ENCODE measurements at regions not wholly inside any gene's neighbourhood (a gene's known extent, or its start where the extent isn't known, plus 50 kb on each side); places are given as distances from the start of the nearest gene placed in this dataset.

GRCh38 chr5:116661419-116661818 lies 86.8 kb upstream of the SEMA6A start:
- Histone ChIP-seq H3K27me3 (ENCODE audit: low read depth, low read length) (no peaks in the 10 kb centered on the region), H3K4me2 (ENCODE audit: low read length) (no peak overlapping the region), H3K79me2 (ENCODE audit: low read length) (no peaks in the 10 kb centered on the region), H3K9me3 (ENCODE audit: insufficient read depth, low read length) (no peaks in the 10 kb centered on the region), H3K4me3 (ENCODE audit: low read length) (no peak overlapping the region), H3K27ac (ENCODE audit: low read length) (no peak overlapping the region), H3K9ac (ENCODE audit: low read length) (no peak overlapping the region), H3K4me1 (ENCODE audit: low read length) (peaks cover 3% of the 10 kb centered on the region; the same call in 1 of the 2 replicates), H4K20me1 (ENCODE audit: insufficient read depth, low read length) (no peaks in the 10 kb centered on the region), H2AFZ (ENCODE audit: low read depth, low read length) (no peak overlapping the region), H3K36me3 (replicated peaks; ENCODE audit: low read depth, low read length) (peaks cover 7% of the 10 kb centered on the region)
- TF ChIP-seq EZH2phosphoT487 (IDR thresholded peaks at IDR 0.05; ENCODE audit: low read depth) = no peak
- TF ChIP-seq CTCF (IDR thresholded peaks at IDR 0.05; ENCODE audit: low read depth, low read length) = no peak

- no peaks in the 10 kb centered on the region for H4K20me1 ChIP-seq (ENCODE audit: insufficient read depth, low read length)
Observed at GRCh38 chr5:116660929-116661328, 86.3 kb upstream of the SEMA6A start.

DNA sequence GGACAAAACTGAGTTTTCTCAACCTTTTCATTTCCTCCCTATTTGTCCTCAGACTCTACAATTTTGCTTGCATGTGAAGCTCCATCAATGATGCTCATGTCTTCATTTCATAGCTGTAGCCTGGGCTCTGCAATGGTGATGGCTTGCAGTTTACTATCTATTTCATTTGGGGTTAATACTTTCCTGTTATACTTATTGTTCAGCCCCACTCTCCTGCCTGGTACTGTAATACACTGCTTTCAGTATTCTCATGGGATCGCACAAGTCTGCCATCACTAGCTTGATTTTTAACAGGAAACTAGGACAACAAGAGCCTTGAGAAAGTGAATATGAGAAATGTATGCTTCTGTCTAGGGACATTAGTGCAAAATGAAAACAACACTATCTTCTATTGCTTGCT lies 84.2 kb upstream of the SEMA6A start:
- TF ChIP-seq EZH2phosphoT487 (IDR thresholded peaks at IDR 0.05; ENCODE audit: low read depth) (no peak), CTCF (IDR thresholded peaks at IDR 0.05; ENCODE audit: low read depth, low read length) (no peak)
- Histone ChIP-seq H3K4me3 (ENCODE audit: low read length) (no peak overlapping the region), H3K79me2 (ENCODE audit: low read length) (no peaks in the 10 kb centered on the region), H3K27me3 (ENCODE audit: low read depth, low read length) (peaks cover 3% of the 10 kb centered on the region; the same call in 1 of the 2 replicates), H3K27ac (ENCODE audit: low read length) (no peak overlapping the region), H3K4me1 (ENCODE audit: low read length) (0 out of 2 replicates have a peak, but pooled peaks cover 3% of the 10 kb centered on the region), H3K9me3 (ENCODE audit: insufficient read depth, low read length) (no peaks in the 10 kb centered on the region), H3K9ac (ENCODE audit: low read length) (no peak overlapping the region), H3K36me3 (replicated peaks; ENCODE audit: low read depth, low read length) (peaks cover 7% of the 10 kb centered on the region), H3K4me2 (ENCODE audit: low read length) (no peak overlapping the region), H4K20me1 (ENCODE audit: insufficient read depth, low read length) (no peaks in the 10 kb centered on the region), H2AFZ (ENCODE audit: low read depth, low read length) (no peak overlapping the region)

More at GRCh38 chr5:116660929-116661328, 86.3 kb upstream of the SEMA6A start:
- Histone ChIP-seq H3K27ac (ENCODE audit: low read length) (no peak overlapping the region), H3K4me2 (ENCODE audit: low read length) (no peak overlapping the region), H3K4me1 (ENCODE audit: low read length) (0 out of 2 replicates have a peak, but pooled peaks cover 3% of the 10 kb centered on the region), H2AFZ (ENCODE audit: low read depth, low read length) (no peak overlapping the region), H3K27me3 (ENCODE audit: low read depth, low read length) (no peaks in the 10 kb centered on the region), H3K4me3 (ENCODE audit: low read length) (no peak overlapping the region), H3K36me3 (replicated peaks; ENCODE audit: low read depth, low read length) (peaks cover 7% of the 10 kb centered on the region), H3K79me2 (ENCODE audit: low read length) (no peaks in the 10 kb centered on the region), H3K9ac (ENCODE audit: low read length) (no peak overlapping the region), H3K9me3 (ENCODE audit: insufficient read depth, low read length) (no peaks in the 10 kb centered on the region)
- TF ChIP-seq CTCF (IDR thresholded peaks at IDR 0.05; ENCODE audit: low read depth, low read length) (no peak), EZH2phosphoT487 (IDR thresholded peaks at IDR 0.05; ENCODE audit: low read depth) (no peak)

DNA sequence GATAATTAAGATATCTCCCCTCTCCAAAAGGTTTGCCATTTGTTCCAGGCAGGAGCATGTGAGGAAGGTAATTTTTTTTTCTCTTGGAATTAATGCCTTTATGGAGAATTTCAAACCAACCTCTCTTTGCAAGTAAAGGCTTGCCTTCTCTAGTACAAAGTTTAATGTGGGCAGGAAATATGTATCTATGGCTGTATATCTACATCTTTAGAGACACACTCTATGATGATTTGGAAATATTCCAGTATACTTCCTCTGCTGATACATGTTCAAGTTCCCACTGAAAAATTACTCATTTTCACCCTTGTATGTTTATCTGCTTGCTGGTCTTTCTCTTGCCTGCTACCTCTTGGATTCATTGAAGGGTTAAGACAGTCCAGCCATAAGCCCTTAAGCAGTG lies 83.5 kb upstream of the SEMA6A start:
- Histone ChIP-seq H3K27me3 (ENCODE audit: low read depth, low read length) (peaks cover 5% of the 10 kb centered on the region; the same call in 1 of the 2 replicates), H2AFZ (ENCODE audit: low read depth, low read length) (0 out of 2 replicates have a peak overlapping the region, but pooled peaks have one; percentile 39), H3K79me2 (ENCODE audit: low read length) (no peaks in the 10 kb centered on the region), H3K9ac (ENCODE audit: low read length) (no peak overlapping the region), H3K4me1 (ENCODE audit: low read length) (0 out of 2 replicates have a peak, but pooled peaks cover 3% of the 10 kb centered on the region), H3K4me2 (ENCODE audit: low read length) (no peak overlapping the region), H3K4me3 (ENCODE audit: low read length) (no peak overlapping the region), H3K36me3 (replicated peaks; ENCODE audit: low read depth, low read length) (peaks cover 7% of the 10 kb centered on the region), H4K20me1 (ENCODE audit: insufficient read depth, low read length) (no peaks in the 10 kb centered on the region), H3K27ac (ENCODE audit: low read length) (no peak overlapping the region), H3K9me3 (ENCODE audit: insufficient read depth, low read length) (no peaks in the 10 kb centered on the region)
- TF ChIP-seq CTCF (IDR thresholded peaks at IDR 0.05; ENCODE audit: low read depth, low read length) (no peak), EZH2phosphoT487 (IDR thresholded peaks at IDR 0.05; ENCODE audit: low read depth) (no peak)

Measured in OCI-LY3 (cell line).